HG02678 (cell line): ENCODE measurements at regions not wholly inside any gene's neighbourhood (a gene's known extent, or its start where the extent isn't known, plus 50 kb on each side); places are given as distances from the start of the nearest gene placed in this dataset.
"Not testable (repeated sequence)": the region's sequence is repeated elsewhere in the genome, so short reads cannot be mapped to it uniquely, and the experiment has no call there.

Source experiments
- ATAC-seq: cut with Tn5 transposase; IDR thresholded peaks from one replicate; pipeline ENCODE4 v1.9.1; 2021; ENCODE audit warnings: mild to moderate bottlenecking, moderate library complexity; ENCODE audit not compliant: unreplicated experiment

DNA sequence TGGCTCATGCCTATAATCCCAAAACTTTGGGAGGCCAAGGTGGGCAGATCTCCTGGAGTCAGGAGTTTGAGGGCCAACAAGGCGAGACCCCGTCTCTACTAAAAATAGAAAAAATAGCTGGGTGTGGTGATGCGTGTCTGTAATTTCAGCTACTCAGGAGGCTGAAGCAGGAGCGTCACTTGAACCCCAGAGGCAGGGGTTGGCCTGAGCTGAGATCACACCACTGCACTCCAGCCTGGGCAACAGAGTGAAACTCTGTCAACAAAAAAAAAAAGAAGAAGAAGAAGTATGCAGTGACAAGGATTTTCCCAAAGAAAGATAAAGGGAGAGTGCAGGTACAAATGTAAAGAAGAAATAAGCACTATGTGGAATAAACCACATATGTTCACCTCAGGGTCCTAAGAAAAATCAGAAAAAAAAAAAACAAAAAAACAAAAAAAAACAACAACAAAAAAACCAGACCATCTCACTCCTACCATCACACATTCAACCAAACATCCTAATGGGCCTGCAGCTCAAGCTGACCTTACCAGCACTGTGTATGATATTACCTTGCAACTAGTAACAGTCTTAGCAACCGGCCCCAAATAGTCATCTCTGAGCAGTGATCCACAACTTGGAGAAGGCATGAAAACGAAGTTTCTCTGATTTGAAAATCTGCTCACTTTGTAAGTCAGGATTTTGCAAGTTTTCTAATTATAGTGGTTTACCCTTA is 296.7 kb upstream of the PROK2 start:
- no peak for ATAC-seq

DNA sequence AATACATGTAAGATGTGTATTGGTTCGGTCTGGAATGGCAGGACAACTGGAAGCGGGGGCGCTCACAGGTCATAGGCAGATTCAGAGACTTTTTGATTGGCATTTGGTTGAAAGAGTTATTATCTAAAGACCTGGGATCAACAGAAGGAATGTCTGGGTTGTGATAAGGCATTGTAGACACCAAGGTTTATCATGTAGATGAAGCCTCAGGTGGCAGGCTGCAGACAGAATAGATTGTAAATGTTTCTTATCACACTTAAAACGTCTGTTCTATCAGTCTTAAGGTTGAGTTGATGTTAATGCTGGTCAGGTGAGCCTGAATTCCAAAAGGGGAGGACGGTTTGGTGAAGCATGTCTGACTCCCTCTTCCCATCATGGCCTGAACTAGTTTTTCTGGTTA is 295.9 kb upstream of the PROK2 start:
- no peak for ATAC-seq

DNA sequence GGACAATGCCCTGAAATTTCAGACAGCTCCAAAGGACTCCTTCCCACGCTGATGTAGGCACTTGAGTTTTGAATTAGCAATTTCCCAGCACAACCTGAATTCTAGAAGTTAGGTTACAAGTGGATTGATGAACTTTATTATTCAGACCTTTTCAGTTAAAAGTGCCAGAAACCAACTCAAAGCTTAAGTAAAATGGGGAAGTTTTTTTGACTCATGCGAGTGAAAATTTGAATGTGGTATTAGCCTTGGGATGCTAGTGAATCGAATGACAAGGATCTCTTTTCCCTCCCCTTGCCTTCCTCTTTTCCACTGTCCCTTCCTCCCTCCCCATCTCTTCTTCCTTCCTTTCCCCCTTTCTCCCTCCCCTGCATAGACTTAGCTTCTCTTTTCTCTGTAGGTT is 295.1 kb upstream of the PROK2 start:
- ATAC-seq: no peak

DNA sequence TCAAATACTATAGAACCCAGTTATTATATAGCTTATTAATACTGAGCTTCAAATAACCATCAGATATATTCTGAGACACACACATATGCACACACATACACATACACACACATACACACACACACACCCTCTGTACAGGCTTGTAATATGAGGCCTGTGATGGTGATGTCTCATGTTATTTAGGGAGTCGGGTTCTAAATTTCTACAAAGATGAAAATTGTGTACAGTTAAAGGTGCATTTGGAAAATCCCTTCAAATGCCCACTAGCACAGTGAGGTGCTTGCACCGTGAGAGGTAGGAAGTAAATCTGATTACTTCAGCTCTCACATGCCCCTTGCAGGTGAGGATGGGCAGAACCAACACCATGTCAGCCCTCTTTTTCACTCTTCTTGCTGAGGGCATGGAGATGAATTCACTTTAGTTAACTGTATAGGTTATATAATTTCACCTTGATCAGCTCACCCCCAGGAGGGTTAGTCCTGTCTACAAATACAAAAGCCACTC is 294.5 kb upstream of the PROK2 start:
- ATAC-seq: no peak

DNA sequence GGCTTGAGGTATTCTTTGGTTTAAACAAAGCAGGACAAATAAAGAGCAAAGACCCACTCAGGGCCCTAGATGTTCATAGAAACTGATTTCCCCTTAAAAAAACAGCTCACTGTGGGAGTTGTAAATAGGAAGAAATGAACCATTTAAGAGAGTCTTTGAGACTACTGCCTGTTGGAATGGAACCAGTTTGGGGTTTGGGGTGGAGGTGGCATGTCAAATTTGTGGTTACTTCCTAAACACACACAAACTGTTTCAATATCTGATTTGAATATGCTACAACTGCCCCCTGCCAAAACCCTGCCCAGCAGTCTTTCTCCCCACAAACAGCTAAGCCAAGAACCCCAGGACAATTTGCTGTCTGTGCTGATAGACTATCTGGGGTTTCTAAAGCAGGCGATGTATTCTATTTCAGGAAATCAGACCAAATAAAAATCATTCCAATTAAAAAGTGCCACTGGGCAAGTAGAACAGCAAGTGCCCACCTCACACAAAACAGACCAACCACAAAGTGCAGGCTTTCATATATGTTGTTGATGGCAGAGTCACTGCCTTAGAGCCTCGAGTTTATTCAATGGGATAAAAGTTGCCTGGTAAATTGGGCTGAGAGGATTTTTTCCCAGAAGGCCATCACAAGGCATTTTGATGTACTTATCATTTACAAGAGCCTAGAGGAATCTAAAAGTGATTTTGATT is 293.9 kb upstream of the PROK2 start:
- ATAC-seq: peak; percentile 27

DNA sequence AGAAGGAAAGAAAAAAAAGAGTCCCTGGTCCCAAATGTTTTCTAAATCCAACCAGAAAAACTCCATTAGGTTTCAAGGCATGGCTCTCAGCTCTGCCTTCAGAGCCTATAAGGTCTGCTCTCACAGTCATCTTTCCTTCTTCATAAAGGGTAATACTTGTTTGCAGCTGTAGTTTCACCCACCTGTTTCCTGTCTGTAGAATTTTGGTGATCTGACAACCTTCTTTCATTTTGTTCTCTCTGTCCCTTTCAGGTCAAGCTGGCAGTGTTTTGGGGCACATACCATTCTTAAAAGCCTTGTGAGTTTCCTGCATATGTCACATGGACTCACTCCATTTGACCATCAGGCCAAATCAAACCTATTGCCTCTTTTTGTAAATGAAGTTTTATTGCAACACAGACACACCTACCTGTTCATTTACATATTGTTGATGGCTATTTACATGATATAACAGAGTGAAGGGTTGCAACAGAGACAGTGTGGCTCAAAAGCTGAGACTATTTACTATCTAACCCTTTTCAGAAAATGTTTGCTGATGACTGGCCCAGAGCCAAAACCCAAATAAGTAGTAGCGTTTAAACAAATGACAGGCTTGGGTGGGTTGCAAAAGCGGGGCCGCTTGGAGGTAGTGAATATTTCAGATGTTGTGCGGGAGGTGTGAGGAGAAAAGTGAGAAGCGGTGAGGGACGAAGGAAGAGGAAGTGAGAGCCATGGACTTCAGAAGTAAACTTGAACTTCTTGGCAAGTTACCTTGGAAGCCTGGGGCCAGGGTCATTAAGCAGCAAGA is 292.7 kb upstream of the PROK2 start:
- ATAC-seq: peak; percentile 56

DNA sequence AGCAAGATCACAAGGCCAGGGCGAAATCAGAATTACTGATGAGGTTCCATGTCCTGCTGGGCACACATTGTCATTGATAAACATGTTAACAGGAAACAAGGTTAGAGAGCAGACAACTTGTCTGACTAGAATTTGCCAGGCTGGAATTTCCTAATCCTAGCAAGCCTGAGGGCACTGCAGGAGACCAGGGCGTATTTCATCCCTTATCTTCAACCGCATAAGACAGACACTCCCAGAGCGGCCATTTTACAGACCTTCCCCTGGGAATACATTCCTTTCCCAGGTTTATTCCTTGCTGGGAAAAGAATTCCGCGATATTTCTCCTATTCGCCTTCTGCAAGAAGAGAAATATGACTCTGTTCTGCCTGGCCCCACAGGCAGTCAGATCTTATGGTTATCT is 290.9 kb upstream of the PROK2 start:
- not testable (repeated sequence) for ATAC-seq

DNA sequence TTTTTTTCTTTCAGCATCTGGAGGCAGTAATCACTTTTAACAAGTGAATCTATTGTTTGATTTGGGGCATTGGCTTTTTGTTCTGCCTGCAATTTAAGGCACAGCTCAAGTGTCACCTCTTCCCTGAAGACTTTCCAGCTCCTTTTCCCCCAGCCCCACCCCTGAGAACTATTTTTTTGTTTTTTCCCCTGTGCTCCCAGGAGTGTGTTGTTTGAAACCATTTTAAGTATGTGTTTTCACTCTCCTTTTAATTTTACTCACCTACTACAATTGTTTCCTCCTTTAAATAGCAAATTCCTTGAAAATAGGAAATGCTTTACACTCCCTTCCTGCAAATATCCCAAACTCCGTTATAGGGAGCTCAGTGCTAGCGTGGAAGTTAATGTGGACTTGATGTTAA is 286.7 kb upstream of the PROK2 start:
- no peak for ATAC-seq

DNA sequence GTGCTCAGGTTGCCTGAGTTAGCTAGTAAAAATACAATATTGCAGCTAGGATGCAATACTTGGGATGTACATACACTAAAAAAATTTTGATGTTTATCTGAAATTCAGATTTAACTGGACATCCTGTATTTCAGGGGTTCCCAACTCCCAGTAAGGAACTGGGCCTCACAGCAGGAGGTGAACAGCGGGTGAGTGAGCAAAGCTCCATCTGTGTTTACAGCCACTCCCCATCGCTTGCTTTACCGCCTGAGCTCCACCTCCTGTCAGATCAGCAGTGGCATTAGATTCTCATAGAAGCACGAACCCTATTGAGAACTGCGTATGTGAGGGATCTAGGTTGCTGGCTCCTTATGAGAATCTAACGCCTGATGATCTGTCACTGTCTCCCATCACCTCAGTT is 285.1 kb upstream of the PROK2 start:
- ATAC-seq: no peak

DNA sequence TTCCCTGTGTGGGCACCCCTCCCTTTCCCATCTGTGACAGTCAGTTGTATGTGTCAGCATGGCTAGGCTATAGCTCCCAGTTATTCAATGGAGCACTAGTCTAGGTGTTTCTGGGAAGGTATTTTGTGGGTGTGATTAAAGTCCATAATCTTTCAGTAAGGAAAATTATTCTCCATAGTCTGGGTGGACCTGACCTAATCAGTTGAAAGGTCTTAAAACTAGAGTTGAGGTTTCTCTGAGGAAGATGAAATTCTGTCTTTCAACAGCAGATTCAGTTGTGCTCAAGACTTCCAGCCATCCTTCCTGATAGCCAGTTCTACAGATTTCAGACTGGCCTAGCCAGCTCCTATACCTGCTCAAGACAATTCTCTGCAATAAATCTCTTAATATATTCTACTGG is 284.6 kb upstream of the PROK2 start:
- ATAC-seq: no peak

DNA sequence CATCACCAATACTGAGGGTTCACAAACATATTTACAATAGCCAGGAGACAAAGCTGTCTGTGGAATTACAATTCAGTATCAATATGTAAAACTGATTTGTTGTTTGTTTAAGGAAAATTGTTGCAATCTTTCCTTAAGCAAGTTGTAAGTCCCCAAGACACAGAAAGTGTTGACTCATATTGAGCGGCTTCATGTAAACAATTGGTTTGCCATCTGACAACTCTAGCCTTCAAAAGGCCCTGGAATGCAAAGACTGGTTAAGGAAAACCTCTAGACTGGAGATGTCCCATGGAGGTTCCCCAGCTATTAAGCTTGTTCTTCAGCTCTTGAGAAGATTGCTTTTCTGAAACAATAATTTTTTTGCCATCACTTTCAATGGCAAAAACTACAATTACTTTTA is 283.7 kb upstream of the PROK2 start:
- no peak for ATAC-seq

DNA sequence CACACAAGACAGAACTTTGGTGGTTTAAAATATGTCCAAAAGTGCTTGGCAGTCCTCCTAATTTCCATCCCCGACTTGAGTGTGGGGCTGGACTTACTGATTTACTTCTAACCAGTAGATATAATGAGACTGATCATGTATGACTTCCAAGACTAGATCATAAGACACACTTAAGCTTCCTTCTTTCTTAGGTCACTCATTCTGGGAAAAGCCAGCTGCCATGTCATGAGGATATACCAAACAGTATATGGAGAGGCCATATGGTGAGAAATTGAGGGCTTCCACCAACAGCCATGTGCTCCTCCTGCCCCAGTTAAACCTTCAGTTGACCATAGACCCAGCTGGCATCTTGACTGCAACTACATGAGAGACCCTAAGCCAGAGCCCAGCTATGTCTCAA is 282.8 kb upstream of the PROK2 start:
- no peak for ATAC-seq

DNA sequence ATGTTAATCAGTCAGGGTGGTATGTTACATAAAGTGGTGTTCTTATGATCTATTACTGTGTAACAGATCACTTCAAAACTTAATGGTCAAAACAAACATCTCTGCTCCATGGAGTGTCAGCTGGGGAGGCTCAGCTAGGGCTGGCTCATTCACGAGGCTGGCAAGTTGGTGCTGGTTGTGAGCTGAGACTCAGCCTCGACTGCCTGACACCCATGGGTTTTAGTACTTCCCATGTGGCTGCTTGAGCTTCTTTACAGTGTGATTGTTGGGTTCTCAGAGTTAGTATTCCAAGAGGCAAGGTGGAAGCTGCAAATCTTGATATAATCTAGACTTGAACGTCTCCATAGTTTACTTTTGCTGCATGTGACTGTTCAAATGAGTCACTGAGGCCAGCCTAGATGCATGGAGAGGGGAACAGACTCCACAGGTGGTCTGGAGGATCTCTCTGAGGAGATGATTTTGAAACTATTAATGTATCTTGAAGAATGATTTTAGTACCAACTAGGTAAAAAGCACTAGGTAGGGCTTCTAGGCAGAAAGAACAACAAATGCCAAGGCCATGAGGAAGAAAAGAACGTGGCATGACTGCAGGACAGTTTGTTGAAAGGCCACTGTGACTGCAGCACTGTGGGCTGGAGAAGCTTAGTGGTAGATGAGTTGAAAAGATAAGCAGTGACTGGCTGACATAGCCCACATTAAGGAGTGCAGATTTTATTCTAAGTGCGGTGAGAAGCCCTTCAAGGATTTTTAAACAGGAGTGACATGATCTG is 281.1 kb upstream of the PROK2 start:
- ATAC-seq: no peak

DNA sequence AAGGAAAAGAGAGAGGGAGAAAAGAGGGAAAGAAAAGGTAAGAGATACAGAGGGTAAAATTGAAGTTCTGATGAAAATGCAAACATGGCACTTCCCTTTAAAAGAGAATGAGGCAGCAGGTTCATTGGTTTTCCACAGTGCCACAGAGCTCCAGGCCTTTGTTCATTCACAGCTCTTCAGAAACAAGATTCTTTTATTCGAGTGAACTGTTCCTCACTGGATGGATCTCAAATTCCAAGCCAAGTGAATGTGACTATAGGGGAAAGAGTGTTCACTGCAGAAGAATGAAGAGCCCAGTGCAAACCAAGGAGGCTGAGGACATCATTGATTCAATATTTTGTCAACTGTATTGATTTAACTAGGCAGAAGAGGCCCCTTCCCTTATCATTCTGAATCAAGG is 280.3 kb upstream of the PROK2 start:
- ATAC-seq: no peak

DNA sequence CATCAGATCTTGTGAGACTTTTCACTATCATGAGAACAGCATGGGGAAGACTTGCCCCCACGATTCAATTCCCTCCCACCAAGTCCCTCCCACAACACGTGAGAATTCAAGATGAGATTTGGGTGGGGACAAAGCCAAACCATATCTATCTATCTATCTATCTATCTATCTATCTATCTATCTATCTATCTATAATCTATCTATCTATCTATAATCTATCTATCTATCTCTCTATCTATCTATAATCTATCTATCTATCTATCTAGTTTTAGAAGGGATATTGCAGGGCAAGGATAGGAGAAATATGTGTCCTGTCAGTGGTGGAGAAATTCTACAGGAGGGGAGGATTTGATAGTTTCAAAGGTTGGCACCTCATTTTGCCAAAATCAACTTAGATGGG is 279.8 kb upstream of the PROK2 start:
- ATAC-seq: not testable (repeated sequence)

DNA sequence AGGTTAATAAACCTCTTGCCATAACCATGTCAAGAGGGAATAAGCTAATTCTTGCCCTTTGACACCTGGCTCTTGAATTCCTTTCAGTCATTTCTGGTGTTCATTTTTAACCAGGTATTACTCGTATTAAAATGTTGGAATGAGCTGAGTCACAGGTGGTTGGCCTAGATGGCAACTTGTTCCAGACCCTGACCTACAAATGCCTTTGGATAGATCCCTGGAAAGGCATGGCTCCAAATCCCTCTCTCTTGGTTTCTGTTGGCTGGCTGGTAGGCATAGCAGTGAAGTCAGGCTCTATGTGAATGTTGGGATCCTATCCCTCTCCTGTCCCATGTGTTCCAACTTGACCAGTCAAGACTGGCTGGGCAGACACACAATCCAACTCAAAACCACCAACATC is 277.1 kb upstream of the PROK2 start:
- no peak for ATAC-seq

DNA sequence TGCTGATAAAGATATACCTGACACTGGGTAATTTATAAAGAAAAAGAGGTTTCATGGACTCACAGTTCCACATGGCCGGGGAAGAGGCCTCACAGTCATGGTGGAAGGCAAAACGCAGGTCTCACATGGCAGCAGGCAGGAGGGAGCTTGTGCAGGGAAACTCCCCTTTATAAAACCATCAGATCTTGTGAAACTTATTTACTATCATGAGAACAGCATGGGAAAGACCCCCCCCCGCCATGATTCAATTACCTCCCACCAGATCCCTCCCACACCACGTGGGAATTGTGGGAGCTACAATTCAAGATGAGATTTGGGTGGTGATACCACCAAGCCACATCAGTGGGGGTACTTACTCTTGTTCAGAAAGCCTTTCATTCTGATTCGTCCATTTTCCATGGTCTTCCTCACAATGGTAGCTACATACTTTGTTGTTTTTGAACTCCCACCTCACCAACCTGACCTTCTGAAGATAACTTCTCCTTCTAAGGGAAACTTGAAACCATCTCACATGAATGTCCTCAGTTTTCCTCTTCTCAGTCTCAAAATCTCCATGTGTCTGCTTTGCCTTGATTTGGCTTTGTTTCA is 275.6 kb upstream of the PROK2 start:
- no peak for ATAC-seq

DNA sequence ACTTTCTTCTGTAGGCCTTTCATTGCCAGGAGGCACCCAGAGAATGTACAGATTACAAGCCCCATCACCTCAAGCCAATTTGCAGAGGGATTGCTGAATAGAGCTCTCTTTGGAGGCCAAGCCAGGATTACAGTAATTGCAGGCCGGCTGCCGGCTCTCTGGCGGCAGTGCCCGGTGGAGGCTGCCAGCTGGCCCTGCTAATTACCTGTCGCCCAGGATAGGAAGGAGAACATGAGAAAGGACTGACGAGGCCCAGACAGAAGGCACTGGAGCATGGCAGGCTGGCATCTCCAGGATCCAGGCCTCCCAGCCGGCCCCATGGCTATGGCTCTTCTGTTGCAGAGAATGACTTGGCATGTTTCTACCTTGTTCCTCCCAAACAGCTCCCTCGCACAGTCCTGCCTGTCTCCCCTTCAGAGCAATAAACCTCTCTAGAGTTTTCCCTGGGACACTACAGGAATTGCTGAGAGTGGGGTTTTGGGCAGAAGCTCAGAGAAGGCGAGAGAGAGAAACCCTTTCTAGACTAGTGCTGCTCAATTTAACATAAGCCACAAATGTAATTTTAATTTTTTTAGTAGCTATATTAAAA is 273.6 kb upstream of the PROK2 start:
- ATAC-seq: no peak

DNA sequence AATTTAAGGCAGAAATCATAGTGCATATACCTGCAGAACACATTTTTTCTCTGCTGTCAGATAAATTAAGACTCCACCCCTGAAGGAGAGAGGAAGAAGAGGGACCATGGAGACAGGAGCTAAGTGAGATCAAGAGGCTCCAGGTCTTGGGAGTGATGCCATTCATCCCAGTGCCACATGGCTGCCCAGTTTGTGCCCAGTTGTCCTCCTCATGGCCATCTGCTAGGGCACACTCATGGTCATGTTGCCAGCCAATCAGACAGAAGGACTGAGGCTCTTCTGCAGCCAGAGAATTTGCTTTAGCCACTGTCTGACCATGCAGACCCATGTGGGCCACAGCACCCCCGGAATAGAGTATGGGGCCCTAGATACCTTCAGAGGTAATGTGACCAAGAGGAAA is 270.5 kb upstream of the PROK2 start:
- ATAC-seq: no peak

DNA sequence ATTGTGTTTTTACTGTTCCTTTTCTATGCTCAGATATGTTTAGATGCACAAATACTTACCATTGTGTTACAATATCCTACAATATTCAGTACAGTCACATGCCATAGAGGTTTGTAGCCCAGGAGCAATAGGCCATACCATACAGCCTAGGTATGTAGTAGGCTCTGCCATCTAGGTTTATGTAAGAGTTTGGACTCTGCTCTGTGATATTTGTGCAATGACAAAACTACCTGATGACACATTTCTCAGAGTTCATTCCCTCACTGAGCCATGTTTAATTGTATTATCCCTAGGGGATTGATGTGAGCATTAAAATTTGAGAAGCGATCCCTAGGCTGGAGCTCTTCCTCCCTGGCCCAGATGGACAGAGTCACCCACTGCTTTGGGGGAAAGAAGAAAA is 270.0 kb upstream of the PROK2 start:
- ATAC-seq: no peak
